Endodermal cell (in vitro differentiated cells): ENCODE measurements at regions not wholly inside any gene's neighbourhood (a gene's known extent, or its start where the extent isn't known, plus 50 kb on each side); places are given as distances from the start of the nearest gene placed in this dataset.

ENCODE experiments used
- DNase-seq: peaks from one replicate; pipeline ENCODE4 v3.0.0-alpha.2; 2017
- H3K27ac ChIP-seq: 2 replicates; pipeline ENCODE4 v1.5.1; 2013; ENCODE audit warnings: mild to moderate bottlenecking, low read depth, low read length, moderate library complexity
- H3K27me3 ChIP-seq: 2 replicates; pipeline ENCODE4 v1.6.1; 2013; ENCODE audit warnings: mild to moderate bottlenecking, low read length, moderate library complexity; ENCODE audit not compliant: insufficient read depth, control insufficient read depth, poor library complexity, severe bottlenecking
- H3K36me3 ChIP-seq: 2 replicates; pipeline ENCODE4 v1.7.0; 2013; ENCODE audit warnings: mild to moderate bottlenecking, low read length, moderate library complexity; ENCODE audit not compliant: control insufficient read depth, insufficient read depth
- H3K4me1 ChIP-seq: one replicate; pipeline ENCODE4 v1.7.0; 2013; ENCODE audit warnings: low read length; ENCODE audit not compliant: control insufficient read depth, insufficient read depth
- H3K4me3 ChIP-seq: 2 replicates; pipeline ENCODE4 v1.5.1; 2013; ENCODE audit warnings: mild to moderate bottlenecking, low read length, moderate library complexity
- H3K9ac ChIP-seq: 2 replicates; pipeline ENCODE4 v1.6.1; 2013; ENCODE audit warnings: mild to moderate bottlenecking, low read length, moderate library complexity; ENCODE audit not compliant: poor library complexity, severe bottlenecking; ENCODE audit errors: extremely low read depth
- H3K9me3 ChIP-seq: 2 replicates; pipeline ENCODE4 v1.6.1; 2013; ENCODE audit warnings: mild to moderate bottlenecking, low read length, moderate library complexity; ENCODE audit not compliant: control insufficient read depth
- H3K27ac Mint-ChIP-seq: 2 replicates; pipeline ENCODE4 v1.8.0; 2020; ENCODE audit warnings: mixed read lengths
- H3K27me3 Mint-ChIP-seq: 2 replicates; pipeline ENCODE4 v1.8.0; 2021; ENCODE audit warnings: mild to moderate bottlenecking, mixed read lengths; ENCODE audit not compliant: insufficient read depth
- H3K36me3 Mint-ChIP-seq: 2 replicates; pipeline ENCODE4 v1.8.0; 2020; ENCODE audit warnings: low read depth, mixed read lengths
- H3K4me1 Mint-ChIP-seq: 2 replicates; pipeline ENCODE4 v1.8.0; 2020; ENCODE audit warnings: mixed read lengths
- H3K4me3 Mint-ChIP-seq: 2 replicates; pipeline ENCODE4 v1.8.0; 2020; ENCODE audit warnings: mild to moderate bottlenecking, moderate library complexity, mixed read lengths
- H3K9me3 Mint-ChIP-seq: 2 replicates; pipeline ENCODE4 v1.8.0; 2020; ENCODE audit warnings: mild to moderate bottlenecking, mixed read lengths
- CTCF ChIP-seq: fragments of 200-600 bp; sonication (generic); conservative IDR thresholded peaks from 2 replicates; pipeline ENCODE4 v1.5.0; 2021; ENCODE audit warnings: antibody characterized with exemption, mild to moderate bottlenecking
- WGBS, 2 experiments: methylation state at CpG; one replicate each; pipeline versions ENCODE4 v1.1.5 to v1.1.7; 2013; ENCODE audit warnings: missing lambda C conversion rate in 2 of 2, mixed read lengths in 1 of 2; ENCODE audit not compliant: insufficient coverage in 1 of 2, insufficient read length in 1 of 2; 5-methylcytosine and 5-hydroxymethylcytosine counted together

- no peak for TF ChIP-seq CTCF
- H3K9me3 ChIP-seq, result no peaks in the 10 kb centered on the region
- H3K36me3 ChIP-seq, result no peaks in the 10 kb centered on the region
- DNase-seq, result no peak
- WGBS, 2 experiments, result 94 to 96% methylated on average over 3 of the region's 3 CpGs
- H3K4me1 Mint-ChIP-seq, result peaks cover 10% of the 10 kb centered on the region
- H3K27ac Mint-ChIP-seq, result no peak overlapping the region
- no peak overlapping the region for H3K27ac ChIP-seq
- no peaks in the 10 kb centered on the region for H3K4me1 ChIP-seq
- H3K4me3 ChIP-seq, result no peak overlapping the region
- no peaks in the 10 kb centered on the region for H3K9me3 Mint-ChIP-seq
- H3K27me3 ChIP-seq, result no peaks in the 10 kb centered on the region
- peaks cover 6% of the 10 kb centered on the region for H3K27me3 Mint-ChIP-seq
- no peak overlapping the region for H3K4me3 Mint-ChIP-seq
- no peaks in the 10 kb centered on the region for H3K36me3 Mint-ChIP-seq
- H3K9ac ChIP-seq, result no peak overlapping the region
Measured at GRCh38 chr13:44662515-44662914, 86.4 kb upstream of the TSC22D1 start.

GRCh38 chr13:44661936-44662335 lies 85.8 kb upstream of the TSC22D1 start:
- H3K36me3 ChIP-seq, result no peaks in the 10 kb centered on the region
- H3K4me1 ChIP-seq, result no peaks in the 10 kb centered on the region
- H3K4me3 ChIP-seq, result no peak overlapping the region
- Mint-ChIP-seq H3K4me1 (peaks cover 10% of the 10 kb centered on the region), H3K36me3 (no peaks in the 10 kb centered on the region), H3K27me3 (peaks cover 6% of the 10 kb centered on the region), H3K27ac (no peak overlapping the region), H3K4me3 (no peak overlapping the region), H3K9me3 (no peaks in the 10 kb centered on the region)
- H3K9ac ChIP-seq, result no peak overlapping the region
- no peak overlapping the region for H3K27ac ChIP-seq
- H3K27me3 ChIP-seq, result no peaks in the 10 kb centered on the region
- 82 to 98% methylated on average over 3 of the region's 3 CpGs for WGBS, 2 experiments
- H3K9me3 ChIP-seq, result no peaks in the 10 kb centered on the region
- TF ChIP-seq CTCF, result no peak
- no peak for DNase-seq

- Histone ChIP-seq H3K27me3 (no peaks in the 10 kb centered on the region), H3K9me3 (no peaks in the 10 kb centered on the region), H3K9ac (no peak overlapping the region), H3K27ac (no peak overlapping the region), H3K4me3 (no peak overlapping the region), H3K36me3 (no peaks in the 10 kb centered on the region), H3K4me1 (no peaks in the 10 kb centered on the region)
- H3K4me1 Mint-ChIP-seq, result peaks cover 10% of the 10 kb centered on the region
- no peak for TF ChIP-seq CTCF
- H3K36me3 Mint-ChIP-seq, result no peaks in the 10 kb centered on the region
- no peak overlapping the region for H3K4me3 Mint-ChIP-seq
- no peak for DNase-seq
- H3K9me3 Mint-ChIP-seq, result no peaks in the 10 kb centered on the region
- peaks cover 6% of the 10 kb centered on the region for H3K27me3 Mint-ChIP-seq
- 94% methylated on average over 6 of the region's 6 CpGs; no CpG with 5 or more reads in 1 of the 2 experiments for WGBS, 2 experiments
- no peak overlapping the region for H3K27ac Mint-ChIP-seq
Measured at GRCh38 chr13:44660050-44660449, 83.9 kb upstream of the TSC22D1 start.
